Hepatocyte (in vitro differentiated cells): ENCODE measurements at regions not wholly inside any gene's neighbourhood (a gene's known extent, or its start where the extent isn't known, plus 50 kb on each side); places are given as distances from the start of the nearest gene placed in this dataset.

Source experiments
- CTCF ChIP-seq: fragments of 200-600 bp; sonication (generic); IDR thresholded peaks from 2 replicates; pipeline ENCODE4 v1.5.1; 2016; ENCODE audit warnings: antibody characterized with exemption, mild to moderate bottlenecking; ENCODE audit not compliant: poor library complexity
- EZH2 ChIP-seq: fragments of 200-600 bp; sonication (generic); IDR thresholded peaks from 2 replicates; pipeline ENCODE4 v1.6.1; 2016; ENCODE audit warnings: antibody characterized with exemption, mild to moderate bottlenecking, borderline replicate concordance
- EZH2phosphoT487 ChIP-seq: fragments of 200-600 bp; sonication (generic); IDR thresholded peaks from one replicate; pipeline ENCODE4 v1.6.1; 2018; ENCODE audit warnings: antibody characterized with exemption, mild to moderate bottlenecking, low read depth, moderate library complexity; ENCODE audit not compliant: unreplicated experiment, severe bottlenecking

GRCh38 chr10:117731121-117731791 lies 188.7 kb downstream of the EMX2 start:
- TF ChIP-seq EZH2: no peak
- no peak for TF ChIP-seq CTCF
- TF ChIP-seq EZH2phosphoT487: no peak
